Bronchial epithelial cell (primary cell): ENCODE measurements at regions not wholly inside any gene's neighbourhood (a gene's known extent, or its start where the extent isn't known, plus 50 kb on each side); places are given as distances from the start of the nearest gene placed in this dataset.

Source experiments
- DNase-seq: peaks from one replicate; pipeline ENCODE4 v3.0.0-alpha.2; 2010; ENCODE audit warnings: low read depth
- FAIRE-seq: peaks from 2 replicates; lab custom pipeline; 2011; peaks lifted over from hg19 to GRCh38; lab: Jason Lieb, UNC
- H3K27me3 ChIP-seq: 2 replicates; pipeline ENCODE4 v1.5.1; 2011; ENCODE audit warnings: low read length; ENCODE audit not compliant: control insufficient read depth, insufficient read depth
- H3K36me3 ChIP-seq: 2 replicates; pipeline ENCODE4 v1.5.1; 2011; ENCODE audit warnings: low read length; ENCODE audit not compliant: control insufficient read depth, insufficient read depth
- H3K4me3 ChIP-seq: 2 replicates; pipeline ENCODE4 v1.5.1; 2011; ENCODE audit warnings: mild to moderate bottlenecking, low read depth, low read length, control low read depth
- TF ChIP-seq, protein P1 (sequence below): IDR thresholded peaks from 2 replicates; pipeline ENCODE4 v1.5.1; 2011; ENCODE audit warnings: mild to moderate bottlenecking, moderate library complexity, low read length, control low read depth, inconsistent platforms; ENCODE audit not compliant: insufficient read depth, severe bottlenecking

- TF ChIP-seq, protein P1, sequence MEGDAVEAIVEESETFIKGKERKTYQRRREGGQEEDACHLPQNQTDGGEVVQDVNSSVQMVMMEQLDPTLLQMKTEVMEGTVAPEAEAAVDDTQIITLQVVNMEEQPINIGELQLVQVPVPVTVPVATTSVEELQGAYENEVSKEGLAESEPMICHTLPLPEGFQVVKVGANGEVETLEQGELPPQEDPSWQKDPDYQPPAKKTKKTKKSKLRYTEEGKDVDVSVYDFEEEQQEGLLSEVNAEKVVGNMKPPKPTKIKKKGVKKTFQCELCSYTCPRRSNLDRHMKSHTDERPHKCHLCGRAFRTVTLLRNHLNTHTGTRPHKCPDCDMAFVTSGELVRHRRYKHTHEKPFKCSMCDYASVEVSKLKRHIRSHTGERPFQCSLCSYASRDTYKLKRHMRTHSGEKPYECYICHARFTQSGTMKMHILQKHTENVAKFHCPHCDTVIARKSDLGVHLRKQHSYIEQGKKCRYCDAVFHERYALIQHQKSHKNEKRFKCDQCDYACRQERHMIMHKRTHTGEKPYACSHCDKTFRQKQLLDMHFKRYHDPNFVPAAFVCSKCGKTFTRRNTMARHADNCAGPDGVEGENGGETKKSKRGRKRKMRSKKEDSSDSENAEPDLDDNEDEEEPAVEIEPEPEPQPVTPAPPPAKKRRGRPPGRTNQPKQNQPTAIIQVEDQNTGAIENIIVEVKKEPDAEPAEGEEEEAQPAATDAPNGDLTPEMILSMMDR: no peak
- DNase-seq (no peak), FAIRE-seq (no peak)
- H3K4me3 ChIP-seq: no peak overlapping the region
- no peaks in the 10 kb centered on the region for H3K36me3 ChIP-seq
- H3K27me3 ChIP-seq: no peaks in the 10 kb centered on the region
Measured at GRCh38 chr18:53935399-53935798, 289.1 kb downstream of the MBD2 start.

- no peaks in the 10 kb centered on the region for H3K27me3 ChIP-seq
- no peaks in the 10 kb centered on the region for H3K36me3 ChIP-seq
- DNase-seq: no peak
- TF ChIP-seq, protein P1: no peak
- FAIRE-seq: peak; percentile 82
- no peak overlapping the region for H3K4me3 ChIP-seq
Measured at GRCh38 chr18:53920312-53921075, 304.0 kb downstream of the MBD2 start.

GRCh38 chr18:53918091-53918490 lies 306.4 kb downstream of the MBD2 start:
- Histone ChIP-seq H3K4me3 (no peak overlapping the region), H3K27me3 (no peaks in the 10 kb centered on the region), H3K36me3 (no peaks in the 10 kb centered on the region)
- DNase-seq (no peak), FAIRE-seq (no peak)
- TF ChIP-seq, protein P1: no peak

- Histone ChIP-seq H3K27me3 (no peaks in the 10 kb centered on the region), H3K4me3 (no peak overlapping the region), H3K36me3 (no peaks in the 10 kb centered on the region)
- TF ChIP-seq, protein P1: no peak
- DNase-seq: no peak
- no peak for FAIRE-seq
Measured at GRCh38 chr18:53911200-53911599, 313.3 kb downstream of the MBD2 start.

- DNase-seq (peak; percentile 29), FAIRE-seq (no peak)
- Histone ChIP-seq H3K36me3 (no peaks in the 10 kb centered on the region), H3K27me3 (no peaks in the 10 kb centered on the region), H3K4me3 (no peak overlapping the region)
- TF ChIP-seq, protein P1: peak; percentile 42
Measured at GRCh38 chr18:53909668-53910067, 314.8 kb downstream of the MBD2 start.

DNA sequence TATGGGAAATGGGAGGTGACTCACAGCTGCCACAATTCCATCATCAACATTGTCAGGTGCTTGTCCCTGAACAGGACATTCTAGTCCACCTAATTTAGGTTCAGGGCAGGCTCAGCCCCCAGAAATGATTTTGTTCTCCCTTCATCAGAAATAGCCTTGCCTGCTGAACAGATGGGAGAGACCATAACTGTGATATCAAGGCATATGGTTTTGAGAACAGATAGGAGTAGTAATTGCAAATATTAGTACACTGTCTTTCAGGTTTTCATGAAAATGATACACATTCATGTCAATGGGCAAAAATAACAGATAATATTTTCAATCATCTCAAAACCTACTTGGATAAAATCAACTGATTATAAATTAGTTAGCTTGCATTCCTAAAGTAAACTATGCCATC lies 316.5 kb downstream of the MBD2 start:
- Histone ChIP-seq H3K4me3 (no peak overlapping the region), H3K36me3 (no peaks in the 10 kb centered on the region), H3K27me3 (no peaks in the 10 kb centered on the region)
- DNase-seq (no peak), FAIRE-seq (no peak)
- TF ChIP-seq, protein P1: no peak
